ENCODE measurements at regions not wholly inside any gene's neighbourhood (a gene's known extent, or its start where the extent isn't known, plus 50 kb on each side); places are given as distances from the start of the nearest gene placed in this dataset.

- no peak overlapping the region for H3K27ac ChIP-seq (ENCODE audit: low read depth)
- WGBS: 82% methylated on average over 8 of the region's 8 CpGs
- no peak for DNase-seq (ENCODE audit: extremely low spot score)
- no peak overlapping the region for H3K4me3 ChIP-seq (ENCODE audit: low read depth, low read length)
- H3K36me3 ChIP-seq (ENCODE audit: insufficient read depth): no peaks in the 10 kb centered on the region
- no peaks in the 10 kb centered on the region for H3K4me1 ChIP-seq (ENCODE audit: insufficient read depth)
These were observed 266.7 kb downstream of the ENGASE start for GRCh38 chr17:79341222-79341780.

- no peak for DNase-seq (ENCODE audit: extremely low spot score)
- Histone ChIP-seq H3K36me3 (ENCODE audit: insufficient read depth) (no peaks in the 10 kb centered on the region), H3K4me3 (ENCODE audit: low read depth, low read length) (no peak overlapping the region), H3K4me1 (ENCODE audit: insufficient read depth) (no peaks in the 10 kb centered on the region), H3K27ac (ENCODE audit: low read depth) (no peak overlapping the region)
- 58% methylated on average over 12 of the region's 12 CpGs for WGBS
These were observed 266.0 kb downstream of the ENGASE start for GRCh38 chr17:79340333-79341221.

- Histone ChIP-seq H3K27ac (ENCODE audit: low read depth) (no peak overlapping the region), H3K4me3 (ENCODE audit: low read depth, low read length) (no peak overlapping the region), H3K36me3 (ENCODE audit: insufficient read depth) (no peaks in the 10 kb centered on the region), H3K4me1 (ENCODE audit: insufficient read depth) (no peaks in the 10 kb centered on the region)
- WGBS: 73% methylated on average over 7 of the region's 7 CpGs
- no peak for DNase-seq (ENCODE audit: extremely low spot score)
These were observed 264.7 kb downstream of the ENGASE start for GRCh38 chr17:79339321-79339720.

GRCh38 chr17:79338604-79339003 lies 264.0 kb downstream of the ENGASE start:
- Histone ChIP-seq H3K4me3 (ENCODE audit: low read depth, low read length) (no peak overlapping the region), H3K36me3 (ENCODE audit: insufficient read depth) (no peaks in the 10 kb centered on the region), H3K4me1 (ENCODE audit: insufficient read depth) (no peaks in the 10 kb centered on the region), H3K27ac (ENCODE audit: low read depth) (no peak overlapping the region)
- DNase-seq (ENCODE audit: extremely low spot score): no peak
- WGBS: 57% methylated on average over 4 of the region's 4 CpGs

GRCh38 chr17:79338152-79338551 lies 263.5 kb downstream of the ENGASE start:
- Histone ChIP-seq H3K4me1 (ENCODE audit: insufficient read depth) (no peaks in the 10 kb centered on the region), H3K36me3 (ENCODE audit: insufficient read depth) (no peaks in the 10 kb centered on the region), H3K4me3 (ENCODE audit: low read depth, low read length) (no peak overlapping the region), H3K27ac (ENCODE audit: low read depth) (no peak overlapping the region)
- WGBS: 51% methylated on average over 7 of the region's 7 CpGs
- DNase-seq (ENCODE audit: extremely low spot score): no peak

GRCh38 chr17:79337053-79337452 lies 262.4 kb downstream of the ENGASE start:
- 67% methylated on average over 8 of the region's 8 CpGs for WGBS
- DNase-seq (ENCODE audit: extremely low spot score): no peak
- H3K4me3 ChIP-seq (ENCODE audit: low read depth, low read length): no peak overlapping the region
- H3K27ac ChIP-seq (ENCODE audit: low read depth): no peak overlapping the region
- H3K4me1 ChIP-seq (ENCODE audit: insufficient read depth): no peaks in the 10 kb centered on the region
- H3K36me3 ChIP-seq (ENCODE audit: insufficient read depth): no peaks in the 10 kb centered on the region

- 79% methylated on average over 12 of the region's 12 CpGs for WGBS
These were observed 260.8 kb downstream of the ENGASE start for GRCh38 chr17:79335456-79335855.

GRCh38 chr17:79332011-79332554 lies 257.5 kb downstream of the ENGASE start:
- Histone ChIP-seq H3K36me3 (ENCODE audit: insufficient read depth) (no peaks in the 10 kb centered on the region), H3K27ac (ENCODE audit: low read depth) (no peak overlapping the region), H3K4me1 (ENCODE audit: insufficient read depth) (no peaks in the 10 kb centered on the region), H3K4me3 (ENCODE audit: low read depth, low read length) (no peak overlapping the region)
- DNase-seq (ENCODE audit: extremely low spot score): no peak
- WGBS: 27% methylated on average over 9 of the region's 9 CpGs

More at GRCh38 chr17:79335456-79335855, 260.8 kb downstream of the ENGASE start:
- Histone ChIP-seq H3K27ac (ENCODE audit: low read depth) (no peak overlapping the region), H3K4me3 (ENCODE audit: low read depth, low read length) (no peak overlapping the region), H3K36me3 (ENCODE audit: insufficient read depth) (no peaks in the 10 kb centered on the region), H3K4me1 (ENCODE audit: insufficient read depth) (no peaks in the 10 kb centered on the region)
- DNase-seq (ENCODE audit: extremely low spot score): no peak

GRCh38 chr17:79331492-79331891 lies 256.9 kb downstream of the ENGASE start:
- WGBS: 64% methylated on average over 11 of the region's 11 CpGs
- no peak for DNase-seq (ENCODE audit: extremely low spot score)
- no peaks in the 10 kb centered on the region for H3K36me3 ChIP-seq (ENCODE audit: insufficient read depth)
- H3K4me3 ChIP-seq (ENCODE audit: low read depth, low read length): no peak overlapping the region
- H3K27ac ChIP-seq (ENCODE audit: low read depth): no peak overlapping the region
- H3K4me1 ChIP-seq (ENCODE audit: insufficient read depth): no peaks in the 10 kb centered on the region

- Histone ChIP-seq H3K4me3 (ENCODE audit: low read depth, low read length) (no peak overlapping the region), H3K36me3 (ENCODE audit: insufficient read depth) (no peaks in the 10 kb centered on the region), H3K4me1 (ENCODE audit: insufficient read depth) (no peaks in the 10 kb centered on the region), H3K27ac (ENCODE audit: low read depth) (no peak overlapping the region)
- DNase-seq (ENCODE audit: extremely low spot score): no peak
- WGBS: 78% methylated on average over 11 of the region's 11 CpGs
These were observed 256.1 kb downstream of the ENGASE start for GRCh38 chr17:79330696-79331095.

- Histone ChIP-seq H3K36me3 (ENCODE audit: insufficient read depth) (no peaks in the 10 kb centered on the region), H3K27ac (ENCODE audit: low read depth) (no peak overlapping the region), H3K4me1 (ENCODE audit: insufficient read depth) (no peaks in the 10 kb centered on the region), H3K4me3 (ENCODE audit: low read depth, low read length) (no peak overlapping the region)
- 83% methylated on average over 8 of the region's 8 CpGs for WGBS
- DNase-seq (ENCODE audit: extremely low spot score): no peak
These were observed 255.6 kb downstream of the ENGASE start for GRCh38 chr17:79330229-79330628.

- H3K4me3 ChIP-seq (ENCODE audit: low read depth, low read length): no peak overlapping the region
- H3K27ac ChIP-seq (ENCODE audit: low read depth): no peak overlapping the region
- DNase-seq (ENCODE audit: extremely low spot score): no peak
- H3K4me1 ChIP-seq (ENCODE audit: insufficient read depth): no peaks in the 10 kb centered on the region
- H3K36me3 ChIP-seq (ENCODE audit: insufficient read depth): no peaks in the 10 kb centered on the region
- WGBS: 43% methylated on average over 2 of the region's 2 CpGs
These were observed 252.2 kb downstream of the ENGASE start for GRCh38 chr17:79326814-79327213.

GRCh38 chr17:79325709-79326430 lies 251.2 kb downstream of the ENGASE start:
- WGBS: 35% methylated on average over 24 of the region's 24 CpGs
- no peak overlapping the region for H3K4me3 ChIP-seq (ENCODE audit: low read depth, low read length)
- no peak for DNase-seq (ENCODE audit: extremely low spot score)
- H3K27ac ChIP-seq (ENCODE audit: low read depth): no peak overlapping the region
- H3K4me1 ChIP-seq (ENCODE audit: insufficient read depth): no peaks in the 10 kb centered on the region
- H3K36me3 ChIP-seq (ENCODE audit: insufficient read depth): no peaks in the 10 kb centered on the region

Measured in urinary bladder (tissue), 3 donors.